Ishikawa (cell line): ENCODE measurements at regions not wholly inside any gene's neighbourhood (a gene's known extent, or its start where the extent isn't known, plus 50 kb on each side); places are given as distances from the start of the nearest gene placed in this dataset.

ENCODE experiments used
- CEBPB ChIP-seq: IDR thresholded peaks from 2 replicates; pipeline ENCODE4 v1.6.1; 2012
- CREB1 ChIP-seq: IDR thresholded peaks from 2 replicates; pipeline ENCODE4 v1.6.1; 2012; ENCODE audit warnings: low read depth
- EGR1 ChIP-seq: IDR thresholded peaks from 2 replicates; pipeline ENCODE4 v1.6.1; 2012
- EP300 ChIP-seq: IDR thresholded peaks from 2 replicates; pipeline ENCODE4 v1.6.1; 2012; ENCODE audit warnings: borderline replicate concordance
- FOXM1 ChIP-seq: IDR thresholded peaks from 2 replicates; pipeline ENCODE4 v1.6.1; 2012; ENCODE audit warnings: low read depth, borderline replicate concordance
- NFIC ChIP-seq: IDR thresholded peaks from 2 replicates; pipeline ENCODE4 v1.6.1; 2012
- RAD21 ChIP-seq: IDR thresholded peaks from 2 replicates; pipeline ENCODE4 v1.6.1; 2012; ENCODE audit warnings: low read depth
- TAF1 ChIP-seq: IDR thresholded peaks from 2 replicates; pipeline ENCODE4 v1.6.1; 2012; ENCODE audit warnings: low read depth, mild to moderate bottlenecking
- TCF12 ChIP-seq: IDR thresholded peaks from 2 replicates; pipeline ENCODE4 v1.6.1; 2012; ENCODE audit warnings: low read depth
- TEAD4 ChIP-seq: IDR thresholded peaks from 2 replicates; pipeline ENCODE4 v1.6.1; 2012
- USF1 ChIP-seq: IDR thresholded peaks from 2 replicates; pipeline ENCODE4 v1.6.1; 2012
- YY1 ChIP-seq: IDR thresholded peaks from 2 replicates; pipeline ENCODE4 v1.6.1; 2012; ENCODE audit warnings: low read depth
- ZBTB7A ChIP-seq: IDR thresholded peaks from 2 replicates; pipeline ENCODE4 v1.6.1; 2012; ENCODE audit warnings: low read depth
- TF ChIP-seq, protein P1 (sequence below): IDR thresholded peaks from 2 replicates; pipeline ENCODE4 v1.6.1; 2012; ENCODE audit warnings: low read depth, mild to moderate bottlenecking
- TF ChIP-seq, protein P2 (sequence below): IDR thresholded peaks from 2 replicates; pipeline ENCODE4 v1.6.1; 2012

DNA sequence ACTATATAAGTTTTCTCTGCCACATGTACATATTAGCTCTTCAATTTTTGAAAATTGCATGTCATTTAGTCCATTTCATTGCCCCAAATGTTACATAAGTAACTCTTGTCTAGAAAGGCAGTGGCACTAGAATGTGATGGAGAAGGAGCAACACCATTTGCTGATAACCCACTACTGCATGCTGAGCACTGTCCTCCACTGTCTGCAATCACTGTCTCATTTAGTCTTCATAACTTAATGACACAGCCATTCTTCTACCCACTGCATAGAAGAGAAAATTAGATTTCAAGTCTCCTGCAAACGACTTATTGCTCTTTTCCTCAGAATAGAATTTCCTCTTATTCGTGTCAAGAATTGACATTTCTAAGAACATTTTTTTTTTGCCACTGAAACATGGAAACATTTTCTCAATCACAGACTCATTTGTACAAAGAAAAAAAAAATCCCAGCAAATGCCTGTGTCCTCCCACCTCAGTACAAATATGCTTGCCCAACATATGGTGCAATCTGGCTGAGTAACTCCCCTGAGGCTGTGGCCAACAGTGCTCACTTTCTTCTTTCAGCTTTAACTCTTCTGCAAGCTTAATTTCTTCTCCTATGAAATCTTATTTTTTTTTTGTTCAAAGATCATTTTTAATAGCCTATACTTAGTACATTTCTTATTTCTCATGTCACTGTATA, 768.6 kb upstream of the HS6ST1 start:
- TF ChIP-seq, protein P1, sequence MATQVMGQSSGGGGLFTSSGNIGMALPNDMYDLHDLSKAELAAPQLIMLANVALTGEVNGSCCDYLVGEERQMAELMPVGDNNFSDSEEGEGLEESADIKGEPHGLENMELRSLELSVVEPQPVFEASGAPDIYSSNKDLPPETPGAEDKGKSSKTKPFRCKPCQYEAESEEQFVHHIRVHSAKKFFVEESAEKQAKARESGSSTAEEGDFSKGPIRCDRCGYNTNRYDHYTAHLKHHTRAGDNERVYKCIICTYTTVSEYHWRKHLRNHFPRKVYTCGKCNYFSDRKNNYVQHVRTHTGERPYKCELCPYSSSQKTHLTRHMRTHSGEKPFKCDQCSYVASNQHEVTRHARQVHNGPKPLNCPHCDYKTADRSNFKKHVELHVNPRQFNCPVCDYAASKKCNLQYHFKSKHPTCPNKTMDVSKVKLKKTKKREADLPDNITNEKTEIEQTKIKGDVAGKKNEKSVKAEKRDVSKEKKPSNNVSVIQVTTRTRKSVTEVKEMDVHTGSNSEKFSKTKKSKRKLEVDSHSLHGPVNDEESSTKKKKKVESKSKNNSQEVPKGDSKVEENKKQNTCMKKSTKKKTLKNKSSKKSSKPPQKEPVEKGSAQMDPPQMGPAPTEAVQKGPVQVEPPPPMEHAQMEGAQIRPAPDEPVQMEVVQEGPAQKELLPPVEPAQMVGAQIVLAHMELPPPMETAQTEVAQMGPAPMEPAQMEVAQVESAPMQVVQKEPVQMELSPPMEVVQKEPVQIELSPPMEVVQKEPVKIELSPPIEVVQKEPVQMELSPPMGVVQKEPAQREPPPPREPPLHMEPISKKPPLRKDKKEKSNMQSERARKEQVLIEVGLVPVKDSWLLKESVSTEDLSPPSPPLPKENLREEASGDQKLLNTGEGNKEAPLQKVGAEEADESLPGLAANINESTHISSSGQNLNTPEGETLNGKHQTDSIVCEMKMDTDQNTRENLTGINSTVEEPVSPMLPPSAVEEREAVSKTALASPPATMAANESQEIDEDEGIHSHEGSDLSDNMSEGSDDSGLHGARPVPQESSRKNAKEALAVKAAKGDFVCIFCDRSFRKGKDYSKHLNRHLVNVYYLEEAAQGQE = no peak
- TF ChIP-seq FOXM1 (no peak), NFIC (no peak), CEBPB (no peak), CREB1 (no peak), USF1 (no peak), EGR1 (no peak), ZBTB7A (no peak), EP300 (no peak)
- TF ChIP-seq, protein P2, sequence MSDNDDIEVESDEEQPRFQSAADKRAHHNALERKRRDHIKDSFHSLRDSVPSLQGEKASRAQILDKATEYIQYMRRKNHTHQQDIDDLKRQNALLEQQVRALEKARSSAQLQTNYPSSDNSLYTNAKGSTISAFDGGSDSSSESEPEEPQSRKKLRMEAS = no peak

- TF ChIP-seq NFIC (no peak), USF1 (no peak), EP300 (no peak), TEAD4 (no peak), FOXM1 (no peak), TAF1 (no peak), ZBTB7A (no peak), CEBPB (no peak), CREB1 (no peak), RAD21 (no peak), EGR1 (no peak), YY1 (no peak)
- TF ChIP-seq, protein P1 = no peak
- TF ChIP-seq, protein P2 = no peak
Measured at GRCh38 chr2:129091620-129092019, 773.0 kb upstream of the HS6ST1 start.

- TF ChIP-seq TAF1 = no peak
- TF ChIP-seq RAD21 = no peak
- TF ChIP-seq NFIC = no peak
- TF ChIP-seq TCF12 = no peak
- no peak for TF ChIP-seq CREB1
- TF ChIP-seq CEBPB = no peak
- no peak for TF ChIP-seq EP300
- TF ChIP-seq USF1 = no peak
- TF ChIP-seq EGR1 = no peak
- TF ChIP-seq TEAD4 = no peak
- TF ChIP-seq ZBTB7A = no peak
- no peak for TF ChIP-seq FOXM1
- TF ChIP-seq YY1 = no peak
Measured at GRCh38 chr2:129092956-129093355, 774.3 kb upstream of the HS6ST1 start.

- TF ChIP-seq, protein P2 = no peak
- TF ChIP-seq TEAD4 = no peak
- TF ChIP-seq FOXM1 = no peak
- no peak for TF ChIP-seq NFIC
- TF ChIP-seq USF1 = no peak
- TF ChIP-seq YY1 = no peak
- TF ChIP-seq TCF12 = no peak
- TF ChIP-seq RAD21 = no peak
- TF ChIP-seq CREB1 = no peak
- TF ChIP-seq CEBPB = no peak
Measured at GRCh38 chr2:129101186-129101585, 782.5 kb upstream of the HS6ST1 start.
